ENCODE measurements at regions not wholly inside any gene's neighbourhood (a gene's known extent, or its start where the extent isn't known, plus 50 kb on each side); places are given as distances from the start of the nearest gene placed in this dataset.
"Not testable (repeated sequence)": the region's sequence is repeated elsewhere in the genome, so short reads cannot be mapped to it uniquely, and the experiment has no call there.

GRCh38 chr2:128666596-128666995 is 347.9 kb upstream of the HS6ST1 start:
- no peak for DNase-seq (ENCODE audit: low spot score)
- intact Hi-C loops (cut with DNase I), result no loop called here

- intact Hi-C loops (cut with DNase I), result no loop called here
- no peak for DNase-seq (ENCODE audit: low spot score)
Measured at GRCh38 chr2:128667391-128667790, 348.7 kb upstream of the HS6ST1 start.

GRCh38 chr2:128668946-128669345 is 350.3 kb upstream of the HS6ST1 start:
- no peak for DNase-seq (ENCODE audit: low spot score)

GRCh38 chr2:128670066-128670465 is 351.4 kb upstream of the HS6ST1 start:
- intact Hi-C loops (cut with DNase I), result no loop called here
- no peak for DNase-seq (ENCODE audit: low spot score)

More at GRCh38 chr2:128668946-128669345, 350.3 kb upstream of the HS6ST1 start:
- intact Hi-C loops (cut with DNase I), result no loop called here

GRCh38 chr2:128671981-128672757 is 353.5 kb upstream of the HS6ST1 start:
- DNase-seq (ENCODE audit: low spot score); intact Hi-C loops (cut with DNase I): not testable (repeated sequence)

GRCh38 chr2:128679680-128680079 is 361.0 kb upstream of the HS6ST1 start:
- DNase-seq (ENCODE audit: low spot score), result not testable (repeated sequence)

GRCh38 chr2:128681507-128681906 is 362.8 kb upstream of the HS6ST1 start:
- no peak for DNase-seq (ENCODE audit: low spot score)
- intact Hi-C loops (cut with DNase I), result no loop called here

More at GRCh38 chr2:128679680-128680079, 361.0 kb upstream of the HS6ST1 start:
- intact Hi-C loops (cut with DNase I), result not testable (repeated sequence)

GRCh38 chr2:128682266-128682665 is 363.6 kb upstream of the HS6ST1 start:
- intact Hi-C loops (cut with DNase I), result no loop called here
- no peak for DNase-seq (ENCODE audit: low spot score)

- DNase-seq (ENCODE audit: low spot score), result no peak
- intact Hi-C loops (cut with DNase I), result no loop called here
Measured at GRCh38 chr2:128682729-128683284, 364.1 kb upstream of the HS6ST1 start.

- no peak for DNase-seq (ENCODE audit: low spot score)
- intact Hi-C loops (cut with DNase I), result no loop called here
Measured at GRCh38 chr2:128684523-128684922, 365.9 kb upstream of the HS6ST1 start.

- DNase-seq (ENCODE audit: low spot score), result no peak
- intact Hi-C loops (cut with DNase I), result no loop called here
Measured at GRCh38 chr2:128685841-128686496, 367.3 kb upstream of the HS6ST1 start.

GRCh38 chr2:128686497-128686859 is 367.8 kb upstream of the HS6ST1 start:
- intact Hi-C loops (cut with DNase I), result no loop called here
- no peak for DNase-seq (ENCODE audit: low spot score)

GRCh38 chr2:128686881-128687555 is 368.4 kb upstream of the HS6ST1 start:
- intact Hi-C loops (cut with DNase I), result no loop called here
- no peak for DNase-seq (ENCODE audit: low spot score)

- intact Hi-C loops (cut with DNase I), result no loop called here
Measured at GRCh38 chr2:128687565-128687964, 368.9 kb upstream of the HS6ST1 start.

GRCh38 chr2:128689971-128690370 is 371.3 kb upstream of the HS6ST1 start:
- DNase-seq (ENCODE audit: low spot score), result no peak
- intact Hi-C loops (cut with DNase I), result no loop called here

More at GRCh38 chr2:128687565-128687964, 368.9 kb upstream of the HS6ST1 start:
- no peak for DNase-seq (ENCODE audit: low spot score)

- intact Hi-C loops (cut with DNase I), result no loop called here
- DNase-seq (ENCODE audit: low spot score), result no peak
Measured at GRCh38 chr2:128690431-128690830, 371.8 kb upstream of the HS6ST1 start.

- intact Hi-C loops (cut with DNase I), result no loop called here
- no peak for DNase-seq (ENCODE audit: low spot score)
Measured at GRCh38 chr2:128690869-128691268, 372.2 kb upstream of the HS6ST1 start.

GRCh38 chr2:128691526-128691925 is 372.9 kb upstream of the HS6ST1 start:
- DNase-seq (ENCODE audit: low spot score), result no peak
- intact Hi-C loops (cut with DNase I), result no loop called here

- intact Hi-C loops (cut with DNase I), result no loop called here
- no peak for DNase-seq (ENCODE audit: low spot score)
Measured at GRCh38 chr2:128692895-128693742, 374.5 kb upstream of the HS6ST1 start.

All from posterior vena cava (tissue), 2 donors.